ENCODE measurements at regions not wholly inside any gene's neighbourhood (a gene's known extent, or its start where the extent isn't known, plus 50 kb on each side); places are given as distances from the start of the nearest gene placed in this dataset.

DNA sequence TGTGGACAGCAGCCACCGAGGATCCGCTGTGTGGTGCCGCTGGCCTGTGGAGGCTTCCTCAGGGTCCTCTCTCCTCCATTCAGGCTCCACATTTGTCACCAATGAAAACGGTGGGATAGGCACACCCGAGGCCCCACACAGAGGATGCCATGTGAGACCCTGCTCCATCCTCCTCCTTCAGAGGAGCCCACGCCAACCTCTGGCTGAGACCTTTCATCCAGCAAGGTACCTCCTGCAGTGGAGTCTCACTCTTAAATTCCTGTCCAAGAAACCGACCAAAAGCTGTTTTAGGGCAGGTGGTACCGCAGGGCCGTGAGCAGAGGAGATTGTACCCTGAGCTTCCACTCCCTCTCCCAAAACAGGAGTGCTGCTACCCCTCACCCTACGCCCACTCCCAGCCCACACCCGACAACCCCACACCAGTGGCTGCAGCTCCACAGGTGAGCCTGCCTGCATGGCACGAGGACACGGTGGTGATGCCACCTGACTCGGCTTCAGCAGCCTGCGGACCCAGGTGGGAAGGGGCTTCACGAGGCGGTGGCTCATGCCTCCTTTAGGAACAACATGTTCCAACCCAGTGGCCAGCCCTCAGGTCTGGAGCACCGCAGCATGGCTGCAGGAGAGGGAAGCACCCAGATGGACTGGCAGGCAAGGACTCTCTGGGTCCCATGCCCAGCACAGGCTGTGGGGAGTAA lies 237.6 kb upstream of the AFDN start:
- H3K27me3 ChIP-seq (ENCODE audit: control insufficient read depth in 5 of 5, insufficient read depth in 4 of 5, low read length in 5 of 5), result peaks cover 0 to 9% (median 2%) of the 10 kb centered on the region in 5 donors
- H3K36me3 ChIP-seq (ENCODE audit: control insufficient read depth in 5 of 5, insufficient read depth in 5 of 5, low read length in 5 of 5), result no peaks in the 10 kb centered on the region
- H3K9me3 ChIP-seq (ENCODE audit: control insufficient read depth in 5 of 5, low read length in 5 of 5), result peaks cover 2 to 6% (median 2%) of the 10 kb centered on the region in 5 donors
- no peak overlapping the region for H3K4me3 ChIP-seq (ENCODE audit: low read depth in 1 of 5, low read length in 5 of 5)
- no peak overlapping the region for H3K27ac ChIP-seq (ENCODE audit: low read depth, low read length)
- H3K9ac ChIP-seq (ENCODE audit: low read length in 5 of 5), result no peak overlapping the region
- peaks cover 0 to 5% (median 0%) of the 10 kb centered on the region in 5 donors for H3K4me1 ChIP-seq (ENCODE audit: control insufficient read depth in 5 of 5, insufficient read depth in 5 of 5, low read length in 5 of 5)

DNA sequence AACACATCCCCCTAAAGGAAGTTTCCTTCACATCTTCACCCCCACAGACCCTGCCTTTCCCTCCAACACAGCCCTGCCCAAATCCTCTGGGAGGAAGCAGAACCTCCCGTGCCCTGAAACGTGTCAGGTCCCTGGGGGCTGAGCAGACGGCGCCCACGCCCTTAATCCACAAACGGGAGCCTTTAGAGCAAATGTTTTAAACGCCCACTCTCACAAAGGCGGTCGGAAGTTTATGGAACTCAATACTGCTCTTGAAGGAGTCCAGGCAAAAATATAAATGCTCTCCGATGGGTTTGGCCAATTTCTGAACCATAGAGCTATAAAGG lies 237.1 kb upstream of the AFDN start:
- H3K4me3 ChIP-seq (ENCODE audit: low read depth in 1 of 5, low read length in 5 of 5), result no peak overlapping the region
- peaks cover 0 to 5% (median 0%) of the 10 kb centered on the region in 5 donors for H3K4me1 ChIP-seq (ENCODE audit: control insufficient read depth in 5 of 5, insufficient read depth in 5 of 5, low read length in 5 of 5)
- H3K27ac ChIP-seq (ENCODE audit: low read depth, low read length), result no peak overlapping the region
- no peaks in the 10 kb centered on the region for H3K36me3 ChIP-seq (ENCODE audit: control insufficient read depth in 5 of 5, insufficient read depth in 5 of 5, low read length in 5 of 5)
- no peak overlapping the region for H3K9ac ChIP-seq (ENCODE audit: low read length in 5 of 5)
- H3K9me3 ChIP-seq (ENCODE audit: control insufficient read depth in 5 of 5, low read length in 5 of 5), result peaks cover 0 to 2% (median 2%) of the 10 kb centered on the region in 5 donors
- H3K27me3 ChIP-seq (ENCODE audit: control insufficient read depth in 5 of 5, insufficient read depth in 4 of 5, low read length in 5 of 5), result peaks cover 0 to 9% (median 2%) of the 10 kb centered on the region in 5 donors

DNA sequence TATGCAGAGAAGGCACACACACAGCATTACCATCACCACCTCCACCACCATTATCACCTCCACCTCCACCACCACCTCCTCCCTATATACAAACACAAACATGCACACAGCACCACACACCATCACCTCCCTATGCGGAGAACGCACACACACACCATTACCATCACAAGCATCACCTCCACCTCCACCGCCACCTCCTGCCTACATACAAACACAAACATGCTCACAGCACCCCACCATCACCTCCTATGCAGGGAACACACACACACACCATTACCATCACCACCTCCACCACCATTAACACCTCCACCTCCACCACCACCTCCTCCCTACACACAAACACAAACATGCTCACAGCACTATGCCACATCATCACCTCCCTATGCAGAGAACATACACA lies 236.5 kb upstream of the AFDN start:
- H3K4me1 ChIP-seq (ENCODE audit: control insufficient read depth in 5 of 5, insufficient read depth in 5 of 5, low read length in 5 of 5), result peaks cover 0 to 5% (median 0%) of the 10 kb centered on the region in 5 donors
- no peak overlapping the region for H3K9ac ChIP-seq (ENCODE audit: low read length in 5 of 5)
- H3K36me3 ChIP-seq (ENCODE audit: control insufficient read depth in 5 of 5, insufficient read depth in 5 of 5, low read length in 5 of 5), result no peaks in the 10 kb centered on the region
- no peak overlapping the region for H3K27ac ChIP-seq (ENCODE audit: low read depth, low read length)
- peaks cover 0 to 9% (median 2%) of the 10 kb centered on the region in 5 donors for H3K27me3 ChIP-seq (ENCODE audit: control insufficient read depth in 5 of 5, insufficient read depth in 4 of 5, low read length in 5 of 5)
- peaks cover 0 to 2% (median 2%) of the 10 kb centered on the region in 5 donors for H3K9me3 ChIP-seq (ENCODE audit: control insufficient read depth in 5 of 5, low read length in 5 of 5)
- no peak overlapping the region for H3K4me3 ChIP-seq (ENCODE audit: low read depth in 1 of 5, low read length in 5 of 5)
